Colonic mucosa (tissue), 4 donors: ENCODE measurements at regions not wholly inside any gene's neighbourhood (a gene's known extent, or its start where the extent isn't known, plus 50 kb on each side); places are given as distances from the start of the nearest gene placed in this dataset.
"Not testable (repeated sequence)": the region's sequence is repeated elsewhere in the genome, so short reads cannot be mapped to it uniquely, and the experiment has no call there.

Experiments
- DNase-seq: peaks from one replicate; pipeline ENCODE4 v3.0.0-alpha.2; 2020
- H3K27ac ChIP-seq: fragments of 200-600 bp; one replicate; pipeline ENCODE4 v1.8.0; 2021
- H3K27me3 ChIP-seq: fragments of 200-600 bp; one replicate; pipeline ENCODE4 v1.8.0; 2021
- H3K36me3 ChIP-seq: fragments of 200-600 bp; one replicate; pipeline ENCODE4 v1.8.0; 2021
- H3K4me1 ChIP-seq: fragments of 200-600 bp; one replicate; pipeline ENCODE4 v1.8.0; 2021; ENCODE audit warnings: mild to moderate bottlenecking
- H3K4me3 ChIP-seq: fragments of 200-600 bp; one replicate; pipeline ENCODE4 v1.8.0; 2021
- H3K9ac ChIP-seq, 2 donors: one replicate each; pipeline ENCODE4 v1.7.0; 2013; ENCODE audit warnings: control low read depth in 2 of 2, low read depth in 2 of 2, low read length in 2 of 2
- H3K9me3 ChIP-seq: fragments of 200-600 bp; one replicate; pipeline ENCODE4 v1.8.0; 2021
- intact Hi-C: fragments of 100-400 bp; cut with DNase I; formaldehyde crosslinking; loops from one replicate; pipeline ENCODE4 v1.14.1; 2022
- TF ChIP-seq, protein P1 (sequence below): fragments of 200-600 bp; IDR thresholded peaks from one replicate; pipeline ENCODE4 v1.8.0; 2022; ENCODE audit warnings: antibody characterized with exemption, mild to moderate bottlenecking
- donor health status: healthy.
- donor health status: DM: no; HTN: no; CAD: no.
- donor health status: DM: no; HTN: no; CAD: no.

DNA sequence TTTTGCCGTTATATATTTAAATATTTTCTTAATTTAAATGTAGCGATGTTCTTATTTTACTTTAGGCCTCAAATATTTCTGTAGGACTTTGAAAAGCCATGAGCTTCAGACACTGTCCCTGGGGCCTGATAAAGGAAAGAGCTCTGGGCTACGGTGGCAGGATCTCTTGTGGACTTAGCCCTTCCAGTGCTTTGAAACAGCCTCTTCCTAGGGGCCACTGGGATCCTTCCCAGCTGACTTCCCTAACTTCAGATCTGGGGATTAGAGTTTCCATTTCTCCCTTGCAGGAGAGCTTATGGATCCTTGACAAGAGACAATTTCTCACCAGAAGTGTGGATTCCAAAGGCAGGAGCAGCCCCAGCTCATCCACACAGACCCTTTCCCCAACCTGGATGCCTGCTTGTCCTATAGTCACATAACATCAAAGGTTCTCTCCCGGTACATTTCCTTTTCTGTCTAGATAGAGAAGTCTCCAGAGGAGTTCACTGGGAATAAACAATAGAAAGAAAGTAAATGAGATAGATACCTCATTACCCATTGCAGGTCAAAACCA is 221.4 kb downstream of the TTC6 start:
- no peak for DNase-seq
- Histone ChIP-seq H3K36me3 (no peaks in the 10 kb centered on the region), H3K9ac (no peak overlapping the region), H3K4me1 (no peaks in the 10 kb centered on the region), H3K4me3 (no peak overlapping the region), H3K27me3 (no peaks in the 10 kb centered on the region), H3K9me3 (no peaks in the 10 kb centered on the region), H3K27ac (no peak overlapping the region)
- TF ChIP-seq, protein P1, sequence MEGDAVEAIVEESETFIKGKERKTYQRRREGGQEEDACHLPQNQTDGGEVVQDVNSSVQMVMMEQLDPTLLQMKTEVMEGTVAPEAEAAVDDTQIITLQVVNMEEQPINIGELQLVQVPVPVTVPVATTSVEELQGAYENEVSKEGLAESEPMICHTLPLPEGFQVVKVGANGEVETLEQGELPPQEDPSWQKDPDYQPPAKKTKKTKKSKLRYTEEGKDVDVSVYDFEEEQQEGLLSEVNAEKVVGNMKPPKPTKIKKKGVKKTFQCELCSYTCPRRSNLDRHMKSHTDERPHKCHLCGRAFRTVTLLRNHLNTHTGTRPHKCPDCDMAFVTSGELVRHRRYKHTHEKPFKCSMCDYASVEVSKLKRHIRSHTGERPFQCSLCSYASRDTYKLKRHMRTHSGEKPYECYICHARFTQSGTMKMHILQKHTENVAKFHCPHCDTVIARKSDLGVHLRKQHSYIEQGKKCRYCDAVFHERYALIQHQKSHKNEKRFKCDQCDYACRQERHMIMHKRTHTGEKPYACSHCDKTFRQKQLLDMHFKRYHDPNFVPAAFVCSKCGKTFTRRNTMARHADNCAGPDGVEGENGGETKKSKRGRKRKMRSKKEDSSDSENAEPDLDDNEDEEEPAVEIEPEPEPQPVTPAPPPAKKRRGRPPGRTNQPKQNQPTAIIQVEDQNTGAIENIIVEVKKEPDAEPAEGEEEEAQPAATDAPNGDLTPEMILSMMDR = no peak
- intact Hi-C loops = no loop called here

DNA sequence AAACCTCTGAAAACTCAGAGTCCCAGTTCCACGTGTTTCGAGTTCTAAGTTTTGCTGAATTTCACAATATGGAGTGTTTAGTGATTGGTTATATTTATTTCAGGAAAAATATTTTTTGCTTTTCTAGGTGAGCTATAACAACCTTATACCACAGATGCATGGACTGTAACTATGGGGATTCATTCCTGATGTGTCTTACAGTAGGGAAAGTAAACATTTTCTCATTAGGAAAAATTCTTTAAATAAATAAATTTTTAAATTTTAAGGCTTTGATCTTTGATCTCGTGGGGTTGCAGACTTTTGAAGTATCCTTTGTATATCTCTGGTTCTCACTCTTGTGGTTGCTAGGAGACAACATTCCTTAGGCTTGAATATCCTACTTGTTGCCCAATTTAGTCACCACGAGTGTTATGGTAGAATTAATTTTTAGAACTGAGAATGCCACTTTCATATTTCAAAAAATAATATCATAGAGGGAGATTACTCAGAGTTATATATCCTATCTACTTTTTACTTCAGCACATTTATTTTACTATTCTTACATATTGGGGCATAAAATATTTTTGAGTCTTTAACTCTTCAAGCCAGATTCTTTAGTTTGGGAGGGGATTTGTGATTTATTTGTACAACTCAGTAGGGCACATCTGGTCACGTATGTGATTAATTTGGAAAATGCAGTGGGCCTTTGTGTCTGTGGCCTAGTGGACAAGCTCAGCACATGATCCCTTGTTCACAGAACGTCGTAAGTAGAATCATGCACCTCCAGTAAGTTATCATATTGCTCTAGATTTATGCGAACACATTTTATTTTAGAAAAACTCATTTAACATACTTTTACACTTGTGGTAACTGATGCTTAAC is 224.0 kb downstream of the TTC6 start:
- no peak for DNase-seq
- TF ChIP-seq, protein P1 = no peak
- no peak overlapping the region for H3K9ac ChIP-seq
- H3K4me1 ChIP-seq = no peaks in the 10 kb centered on the region
- no peaks in the 10 kb centered on the region for H3K36me3 ChIP-seq
- no peaks in the 10 kb centered on the region for H3K27me3 ChIP-seq
- no peak overlapping the region for H3K27ac ChIP-seq
- intact Hi-C loops = no loop called here
- H3K4me3 ChIP-seq = no peak overlapping the region
- H3K9me3 ChIP-seq = no peaks in the 10 kb centered on the region

DNA sequence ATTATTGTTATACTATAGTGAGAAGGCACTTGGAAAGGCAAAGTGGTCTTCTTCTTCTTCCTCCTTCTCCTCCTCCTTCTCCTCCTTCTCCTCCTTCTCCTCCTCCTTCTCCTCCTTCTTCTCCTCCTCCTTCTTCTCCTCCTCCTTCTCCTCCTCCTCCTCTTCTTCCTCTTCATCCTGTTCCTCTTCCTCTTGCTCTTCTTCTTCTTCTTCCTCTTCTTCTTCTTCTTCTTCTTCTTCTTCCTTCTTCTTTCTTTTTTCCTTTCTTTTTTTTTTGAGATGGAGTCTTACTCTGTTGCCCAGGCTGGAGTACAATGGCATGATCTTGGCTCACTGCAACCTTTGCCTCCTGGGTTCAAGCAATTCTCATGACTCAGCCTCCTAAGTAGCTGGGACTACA is 225.4 kb downstream of the TTC6 start:
- H3K27ac ChIP-seq, H3K36me3 ChIP-seq, H3K4me3 ChIP-seq, intact Hi-C loops, H3K4me1 ChIP-seq, DNase-seq, H3K9me3 ChIP-seq, H3K27me3 ChIP-seq, H3K9ac ChIP-seq: not testable (repeated sequence)

DNA sequence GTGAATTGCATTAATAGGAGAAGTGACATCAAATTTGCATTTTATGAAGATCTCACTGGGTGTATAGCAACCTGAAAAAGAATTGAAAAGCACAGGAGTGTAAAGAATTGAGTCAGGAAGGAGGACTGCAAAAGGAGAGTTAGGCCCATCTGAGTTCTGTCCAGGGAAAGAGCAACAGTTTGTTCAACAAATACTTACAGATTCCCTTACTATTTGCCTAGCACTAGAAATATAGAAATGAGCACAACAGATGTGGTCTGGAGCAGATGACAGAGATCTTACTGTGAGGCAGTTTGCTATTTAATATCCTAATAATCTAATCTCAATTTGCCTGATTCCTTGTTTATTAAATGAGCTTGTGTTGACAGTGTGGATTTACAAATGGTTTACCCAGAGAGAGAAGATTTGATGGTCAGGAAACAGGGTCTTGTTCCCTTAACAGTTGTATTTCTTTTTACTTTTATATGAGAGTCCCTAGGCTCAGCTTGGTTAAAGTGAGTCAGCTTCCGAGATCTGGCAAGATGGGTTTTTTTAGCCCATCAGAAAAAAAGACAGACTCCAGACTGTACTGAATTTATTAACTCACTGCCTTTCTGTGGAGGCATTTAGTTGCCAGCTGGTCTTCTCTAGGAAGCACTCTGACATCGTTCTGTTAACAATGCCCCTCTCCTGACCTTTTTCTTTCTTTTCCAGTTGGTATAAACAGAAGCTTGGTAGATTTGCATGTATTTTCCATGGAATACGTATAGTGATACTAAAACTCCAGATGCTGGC is 229.7 kb downstream of the TTC6 start:
- Histone ChIP-seq H3K9me3 (no peaks in the 10 kb centered on the region), H3K27ac (no peak overlapping the region), H3K4me1 (no peaks in the 10 kb centered on the region), H3K27me3 (no peaks in the 10 kb centered on the region), H3K36me3 (no peaks in the 10 kb centered on the region), H3K4me3 (no peak overlapping the region), H3K9ac (no peak overlapping the region)
- DNase-seq = no peak
- intact Hi-C loops = no loop called here
- TF ChIP-seq, protein P1 = no peak

DNA sequence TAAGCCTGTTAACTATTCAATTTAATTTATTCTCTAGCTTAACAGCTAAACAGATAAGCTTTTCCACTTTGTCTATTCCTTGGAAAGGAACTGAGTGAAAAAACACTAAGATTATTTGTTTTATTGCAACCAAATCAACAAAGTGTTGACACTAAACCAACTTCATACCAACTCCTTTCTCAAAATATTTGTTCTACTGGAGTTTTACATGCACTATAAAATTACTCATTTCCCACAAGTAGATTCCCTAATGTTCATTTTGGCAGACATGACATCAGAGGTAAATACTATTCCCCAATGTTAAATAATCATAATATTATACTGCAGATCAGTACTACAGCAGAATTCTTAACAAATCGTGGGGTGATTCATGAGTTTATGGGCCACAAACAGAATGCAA is 231.4 kb downstream of the TTC6 start:
- DNase-seq = no peak
- H3K27me3 ChIP-seq = no peaks in the 10 kb centered on the region
- no peaks in the 10 kb centered on the region for H3K4me1 ChIP-seq
- no peak overlapping the region for H3K4me3 ChIP-seq
- no peaks in the 10 kb centered on the region for H3K36me3 ChIP-seq
- no peak overlapping the region for H3K9ac ChIP-seq
- TF ChIP-seq, protein P1 = no peak
- no peaks in the 10 kb centered on the region for H3K9me3 ChIP-seq
- intact Hi-C loops = no loop called here
- H3K27ac ChIP-seq = no peak overlapping the region
